HepG2 (cell line): ENCODE measurements at regions not wholly inside any gene's neighbourhood (a gene's known extent, or its start where the extent isn't known, plus 50 kb on each side); places are given as distances from the start of the nearest gene placed in this dataset.

Source experiments
- BCL3 ChIP-seq: sonication (generic); formaldehyde crosslinking; IDR thresholded peaks from 2 replicates; pipeline ENCODE4 v1.5.1; 2020; ENCODE audit warnings: mild to moderate bottlenecking, missing genetic modification reagents, moderate library complexity
- RFX5 ChIP-seq: IDR thresholded peaks from 2 replicates; pipeline ENCODE4 v1.6.1; 2011; ENCODE audit warnings: low read depth, low read length, improper control_type of control experiment
- ZNF225 ChIP-seq: sonication (generic); formaldehyde crosslinking; IDR thresholded peaks from 2 replicates; pipeline ENCODE4 v1.4.0; 2020; ENCODE audit warnings: mild to moderate bottlenecking, missing genetic modification reagents
- ZNF263 ChIP-seq: sonication (generic); formaldehyde crosslinking; IDR thresholded peaks from 2 replicates; pipeline ENCODE4 v1.4.0; 2020; ENCODE audit warnings: missing genetic modification reagents

DNA sequence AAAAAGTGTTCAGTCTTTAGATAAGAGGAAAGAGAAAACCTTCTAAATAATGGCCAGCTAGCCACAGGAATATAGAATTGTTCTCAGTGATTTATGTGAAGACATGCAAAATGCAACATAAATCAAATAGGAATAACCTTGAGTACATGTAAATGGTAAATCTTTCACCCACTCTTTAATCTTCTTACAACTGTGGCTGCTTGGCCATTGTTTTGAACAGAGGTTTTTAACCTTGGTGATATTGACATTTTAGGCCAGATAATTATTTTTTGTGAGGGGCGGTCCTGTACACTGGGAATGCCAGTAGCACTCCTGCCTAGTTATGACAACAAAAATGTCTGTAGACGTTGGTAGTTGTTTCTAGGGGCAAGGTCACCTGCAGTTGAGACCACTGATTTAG, 479.9 kb upstream of the NOVA1 start:
- TF ChIP-seq BCL3 (CRISPR knock-in tag) (no peak), RFX5 (no peak), ZNF225 (CRISPR knock-in tag) (no peak), ZNF263 (CRISPR knock-in tag) (no peak)
